H1 (cell line): ENCODE measurements at regions not wholly inside any gene's neighbourhood (a gene's known extent, or its start where the extent isn't known, plus 50 kb on each side); places are given as distances from the start of the nearest gene placed in this dataset.

Source experiments
- BRCA1 ChIP-seq: IDR thresholded peaks from 2 replicates; pipeline ENCODE4 v1.6.1; 2012; ENCODE audit warnings: low read depth, low read length, improper control_type of control experiment
- CBX8 ChIP-seq: fragments of 300-800, 300-1000 bp; sonication (generic); IDR thresholded peaks from 2 replicates; pipeline ENCODE4 v1.7.1; 2016; ENCODE audit warnings: low read depth, low read length, borderline replicate concordance
- CTCF ChIP-seq, 3 experiments: IDR thresholded peaks; 1 replicate in 2 of 3; 2 replicates in 1 of 3; pipeline versions ENCODE4 v1.5.1 to v1.6.1; 2011; ENCODE audit warnings: low read length in 3 of 3, mild to moderate bottlenecking in 3 of 3, inconsistent platforms in 2 of 3, low read depth in 1 of 3, moderate library complexity in 1 of 3; ENCODE audit not compliant: insufficient read depth in 1 of 3; ENCODE audit errors: control extremely low read depth in 1 of 3
- EP300 ChIP-seq, 2 experiments: IDR thresholded peaks; 1 replicate in 1 of 2; 2 replicates in 1 of 2; pipeline ENCODE4 v1.6.1; 2011 to 2012; ENCODE audit warnings: low read depth in 2 of 2, low read length in 2 of 2, mild to moderate bottlenecking in 2 of 2, borderline replicate concordance in 1 of 2, inconsistent platforms in 1 of 2, moderate library complexity in 1 of 2
- EZH2 ChIP-seq: fragments of 200-600 bp; sonication (generic); IDR thresholded peaks from 2 replicates; pipeline ENCODE4 v1.7.1; 2012; ENCODE audit warnings: low read depth, mild to moderate bottlenecking, moderate library complexity, low read length, inconsistent platforms; ENCODE audit not compliant: severe bottlenecking
- NRF1 ChIP-seq: IDR thresholded peaks from 2 replicates; pipeline ENCODE4 v1.6.1; 2011; ENCODE audit warnings: mild to moderate bottlenecking, low read depth, low read length, improper control_type of control experiment
- POLR2A ChIP-seq, 2 experiments: IDR thresholded peaks; 1 replicate in 1 of 2; 2 replicates in 1 of 2; pipeline ENCODE4 v1.6.1; 2011; ENCODE audit warnings: low read depth in 2 of 2, low read length in 2 of 2, mild to moderate bottlenecking in 2 of 2; ENCODE audit errors: control extremely low read depth in 1 of 2
- POLR2AphosphoS5 ChIP-seq: IDR thresholded peaks from 2 replicates; pipeline ENCODE4 v1.6.1; 2011; ENCODE audit warnings: low read depth, low read length
- TCF12 ChIP-seq: IDR thresholded peaks from 2 replicates; pipeline ENCODE4 v1.6.1; 2011; ENCODE audit warnings: low read depth, mild to moderate bottlenecking, low read length

- TF ChIP-seq CTCF (IDR thresholded peaks at IDR 0.05; ENCODE audit: control extremely low read depth in 1 of 3, insufficient read depth in 1 of 3, low read depth in 1 of 3, low read length in 3 of 3) = no peak
- no peak for TF ChIP-seq BRCA1
- TF ChIP-seq TCF12 = no peak
- no peak for TF ChIP-seq EP300 (IDR thresholded peaks at IDR 0.05; ENCODE audit: borderline replicate concordance in 1 of 2, low read depth in 2 of 2, low read length in 2 of 2)
- no peak for TF ChIP-seq CBX8
- TF ChIP-seq NRF1 = no peak
- no peak for TF ChIP-seq POLR2AphosphoS5
- no peak for TF ChIP-seq EZH2
- no peak for TF ChIP-seq POLR2A (IDR thresholded peaks at IDR 0.05; ENCODE audit: control extremely low read depth in 1 of 2, low read depth in 2 of 2, low read length in 2 of 2)
Observed at GRCh38 chr6:14807130-14807529, 438.7 kb upstream of the JARID2 start.
